PC-3 (cell line): ENCODE measurements at regions not wholly inside any gene's neighbourhood (a gene's known extent, or its start where the extent isn't known, plus 50 kb on each side); places are given as distances from the start of the nearest gene placed in this dataset.
"Not testable (repeated sequence)": the region's sequence is repeated elsewhere in the genome, so short reads cannot be mapped to it uniquely, and the experiment has no call there.

Source experiments
- ATAC-seq: fragments of 200-7000 bp; cut with Tn5 transposase; 2 replicates; pipeline ENCODE4 v1.9.1; 2020; ENCODE audit warnings: mild to moderate bottlenecking, moderate library complexity
- BruUV-seq: library from RNA; stranded (reverse); fragments of 400-500 nt; replicated peaks from 2 replicates; lab custom pipeline; 2021; lab: Mats Ljungman, UMichigan
- CTCF ChIA-PET: fragments of 300-600 bp; sonication (Branson Sonifier 250); formaldehyde crosslinking; loops from one replicate; lab custom pipeline; 2022; ENCODE audit warnings: antibody characterized with exemption; lab: Charles Lee
- POLR2A ChIA-PET: fragments of 300-600 bp; sonication (Branson Sonifier 250); formaldehyde crosslinking; loops from one replicate; lab custom pipeline; 2022; ENCODE audit warnings: antibody characterized with exemption; ENCODE audit not compliant: unreplicated experiment; lab: Charles Lee
- DNase-seq: peaks from one replicate; pipeline ENCODE4 v3.0.0-alpha.2; 2015
- H2AFZ ChIP-seq: fragments of 300-600 bp; sonication (generic); 2 replicates; pipeline ENCODE4 v1.6.0; 2016; ENCODE audit warnings: antibody characterized with exemption, low read length
- H3F3A ChIP-seq: fragments of 300-600 bp; sonication (generic); one replicate; pipeline ENCODE4 v1.6.0; 2017; ENCODE audit warnings: antibody characterized with exemption, low read length, control low read depth, mild to moderate bottlenecking; ENCODE audit not compliant: unreplicated experiment
- H3K27ac ChIP-seq: fragments of 300-600 bp; sonication (generic); 2 replicates; pipeline ENCODE4 v1.5.1; 2016; ENCODE audit warnings: mild to moderate bottlenecking, low read length
- H3K27me3 ChIP-seq: fragments of 300-600 bp; sonication (generic); 2 replicates; pipeline ENCODE4 v1.6.1; 2016; ENCODE audit warnings: low read length, mixed read lengths
- H3K36me3 ChIP-seq: fragments of 300-600 bp; sonication (generic); 2 replicates; pipeline ENCODE4 v1.6.1; 2016; ENCODE audit warnings: low read depth, mixed run types, low read length, mixed read lengths
- H3K4me1 ChIP-seq: fragments of 300-600 bp; sonication (generic); 2 replicates; pipeline ENCODE4 v1.5.1; 2016; ENCODE audit warnings: low read length; ENCODE audit not compliant: insufficient read depth
- H3K4me2 ChIP-seq: fragments of 300-600 bp; sonication (generic); 2 replicates; pipeline ENCODE4 v1.6.0; 2016; ENCODE audit warnings: low read length
- H3K4me3 ChIP-seq: fragments of 300-600 bp; sonication (generic); 2 replicates; pipeline ENCODE4 v1.5.1; 2016; ENCODE audit warnings: mild to moderate bottlenecking, low read length, mixed read lengths
- H3K79me2 ChIP-seq: fragments of 300-600 bp; sonication (generic); 2 replicates; pipeline ENCODE4 v1.6.1; 2017; ENCODE audit warnings: low read length, mixed read lengths
- H3K9ac ChIP-seq: fragments of 300-600 bp; sonication (generic); 2 replicates; pipeline ENCODE4 v1.6.0; 2016; ENCODE audit warnings: mild to moderate bottlenecking, low read length
- H3K9me2 ChIP-seq: fragments of 300-600 bp; sonication (generic); replicated peaks from 2 replicates; pipeline ENCODE4 v1.6.1; 2016; ENCODE audit warnings: mixed run types, low read length, mixed read lengths
- H3K9me3 ChIP-seq: fragments of 300-600 bp; sonication (generic); 2 replicates; pipeline ENCODE4 v1.6.1; 2016; ENCODE audit warnings: low read length, mixed read lengths
- H4K20me1 ChIP-seq: fragments of 300-600 bp; sonication (generic); 2 replicates; pipeline ENCODE4 v1.6.1; 2016; ENCODE audit warnings: low read length, mixed read lengths
- EZH2 ChIP-seq: fragments of 300-600 bp; sonication (generic); IDR thresholded peaks from one replicate; pipeline ENCODE4 v1.6.1; 2017; ENCODE audit warnings: antibody characterized with exemption, mild to moderate bottlenecking, low read length; ENCODE audit not compliant: unreplicated experiment
- EZH2phosphoT487 ChIP-seq: fragments of 300-600 bp; sonication (generic); IDR thresholded peaks from 2 replicates; pipeline ENCODE4 v1.6.1; 2018; ENCODE audit warnings: mild to moderate bottlenecking, antibody characterized with exemption, low read length, borderline replicate concordance
- intact Hi-C: fragments of 100-400 bp; cut with micrococcal nuclease; formaldehyde crosslinking; loops from 2 replicates; pipeline ENCODE4 v1.9.0; 2023
- TF ChIP-seq, protein P1 (sequence below): fragments of 300-600 bp; sonication (generic); conservative IDR thresholded peaks from 2 replicates; pipeline ENCODE4 v1.5.1; 2017; ENCODE audit warnings: antibody characterized with exemption, low read depth, mild to moderate bottlenecking, low read length

DNA sequence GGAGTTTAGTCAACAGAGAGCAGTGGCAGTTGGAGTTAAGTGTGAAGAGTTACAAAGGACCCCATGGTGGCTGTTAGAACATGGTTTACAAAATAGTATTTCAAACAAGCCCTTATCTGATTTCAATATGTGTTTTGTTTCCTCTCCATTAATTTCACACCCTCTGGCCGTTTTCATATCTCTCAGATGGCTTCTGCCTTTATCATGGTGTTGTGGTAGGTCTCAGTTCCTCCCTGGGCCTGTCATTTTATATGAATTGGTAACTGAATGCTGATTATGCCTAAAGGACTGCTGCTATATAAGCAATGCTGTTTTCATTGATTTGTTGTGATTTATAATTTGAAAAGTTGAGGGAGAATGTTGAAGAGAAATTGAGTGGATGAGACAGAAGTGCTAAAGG is 686.7 kb downstream of the NYAP2 start:
- Histone ChIP-seq H4K20me1 (no peaks in the 10 kb centered on the region), H2AFZ (no peak overlapping the region), H3K79me2 (no peaks in the 10 kb centered on the region), H3F3A (no peaks in the 10 kb centered on the region), H3K27ac (no peak overlapping the region), H3K9me2 (no peaks in the 10 kb centered on the region), H3K4me3 (no peak overlapping the region), H3K4me1 (no peaks in the 10 kb centered on the region; the same call in 1 of the 2 replicates), H3K9me3 (no peaks in the 10 kb centered on the region), H3K36me3 (no peaks in the 10 kb centered on the region), H3K27me3 (no peaks in the 10 kb centered on the region), H3K9ac (no peak overlapping the region), H3K4me2 (no peak overlapping the region)
- DNase-seq (no peak), ATAC-seq (no peak)
- ChIA-PET CTCF (no interaction called here), POLR2A (no interaction called here)
- TF ChIP-seq EZH2 (no peak), EZH2phosphoT487 (no peak)
- TF ChIP-seq, protein P1, sequence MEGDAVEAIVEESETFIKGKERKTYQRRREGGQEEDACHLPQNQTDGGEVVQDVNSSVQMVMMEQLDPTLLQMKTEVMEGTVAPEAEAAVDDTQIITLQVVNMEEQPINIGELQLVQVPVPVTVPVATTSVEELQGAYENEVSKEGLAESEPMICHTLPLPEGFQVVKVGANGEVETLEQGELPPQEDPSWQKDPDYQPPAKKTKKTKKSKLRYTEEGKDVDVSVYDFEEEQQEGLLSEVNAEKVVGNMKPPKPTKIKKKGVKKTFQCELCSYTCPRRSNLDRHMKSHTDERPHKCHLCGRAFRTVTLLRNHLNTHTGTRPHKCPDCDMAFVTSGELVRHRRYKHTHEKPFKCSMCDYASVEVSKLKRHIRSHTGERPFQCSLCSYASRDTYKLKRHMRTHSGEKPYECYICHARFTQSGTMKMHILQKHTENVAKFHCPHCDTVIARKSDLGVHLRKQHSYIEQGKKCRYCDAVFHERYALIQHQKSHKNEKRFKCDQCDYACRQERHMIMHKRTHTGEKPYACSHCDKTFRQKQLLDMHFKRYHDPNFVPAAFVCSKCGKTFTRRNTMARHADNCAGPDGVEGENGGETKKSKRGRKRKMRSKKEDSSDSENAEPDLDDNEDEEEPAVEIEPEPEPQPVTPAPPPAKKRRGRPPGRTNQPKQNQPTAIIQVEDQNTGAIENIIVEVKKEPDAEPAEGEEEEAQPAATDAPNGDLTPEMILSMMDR = no peak
- no TSS peak for BruUV-seq
- intact Hi-C loops = no loop called here

- H3K36me3 ChIP-seq, H3K4me1 ChIP-seq, BruUV-seq, H3K9me2 ChIP-seq, H3K4me3 ChIP-seq, H3K27ac ChIP-seq, intact Hi-C loops, H3K79me2 ChIP-seq, H3K27me3 ChIP-seq, H3K4me2 ChIP-seq, H2AFZ ChIP-seq, ATAC-seq, H3F3A ChIP-seq, H3K9me3 ChIP-seq, DNase-seq, H4K20me1 ChIP-seq, H3K9ac ChIP-seq, CTCF ChIA-PET, POLR2A ChIA-PET: not testable (repeated sequence)
Observed at GRCh38 chr2:226085425-226085824, 685.9 kb downstream of the NYAP2 start.

DNA sequence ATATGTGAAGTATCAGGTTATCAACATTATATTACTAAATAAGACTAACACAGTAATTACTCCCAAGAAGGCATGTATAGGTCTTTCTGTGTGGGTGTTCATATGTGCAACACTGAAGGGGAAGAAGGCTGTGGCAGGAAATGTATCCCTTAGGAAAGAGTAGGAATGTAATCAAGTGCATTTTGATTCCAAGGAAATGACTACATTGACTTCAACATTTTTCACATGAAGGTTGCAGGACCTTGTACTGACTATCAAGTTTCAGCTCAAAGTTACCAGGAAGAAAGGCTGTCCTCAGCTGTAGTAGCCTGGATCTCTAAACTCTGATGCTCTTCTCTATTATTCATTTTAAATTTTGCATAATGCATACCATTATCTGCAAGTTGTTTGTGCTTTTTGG is 680.8 kb downstream of the NYAP2 start:
- TF ChIP-seq, protein P1 = no peak
- TF ChIP-seq EZH2phosphoT487 (no peak), EZH2 (no peak)
- POLR2A ChIA-PET = no interaction called here
- no peaks in the 10 kb centered on the region for H3F3A ChIP-seq
- no peaks in the 10 kb centered on the region for H3K9me2 ChIP-seq
- no peak overlapping the region for H3K4me2 ChIP-seq
- intact Hi-C loops = no loop called here
- no TSS peak for BruUV-seq
- H3K4me3 ChIP-seq = no peak overlapping the region
- no peaks in the 10 kb centered on the region for H3K79me2 ChIP-seq
- no peaks in the 10 kb centered on the region for H3K27me3 ChIP-seq
- no peak overlapping the region for H2AFZ ChIP-seq
- peaks cover 24% of the 10 kb centered on the region; the same call in 1 of the 2 replicates for H3K4me1 ChIP-seq
- CTCF ChIA-PET = no interaction called here
- no peaks in the 10 kb centered on the region for H3K9me3 ChIP-seq
- peak overlapping the region; percentile 39 for H3K27ac ChIP-seq
- ATAC-seq = peak; percentile 29
- DNase-seq = peak; percentile 29
- no peaks in the 10 kb centered on the region for H4K20me1 ChIP-seq
- H3K9ac ChIP-seq = no peak overlapping the region
- H3K36me3 ChIP-seq = no peaks in the 10 kb centered on the region
